AG04450 (cell line): ENCODE measurements at regions not wholly inside any gene's neighbourhood (a gene's known extent, or its start where the extent isn't known, plus 50 kb on each side); places are given as distances from the start of the nearest gene placed in this dataset.

ENCODE experiments used
- CTCF ChIA-PET: fragments of 300-600, 350-600 bp; formaldehyde crosslinking; extraction: SDS; loops from one replicate; lab custom pipeline; 2022; ENCODE audit warnings: antibody characterized with exemption, inconsistent platforms; lab: Charles Lee
- POLR2A ChIA-PET: fragments of 350-600 bp; formaldehyde crosslinking; extraction: SDS; loops from one replicate; lab custom pipeline; 2021; ENCODE audit warnings: antibody characterized with exemption, inconsistent platforms; lab: Yijun Ruan, JAX
- DNase-seq: peaks from one replicate; pipeline ENCODE4 v3.0.0-alpha.2; 2011; ENCODE audit warnings: low read depth, low spot score
- H3K27ac ChIP-seq: one replicate; pipeline ENCODE4 v1.5.1; 2012; ENCODE audit warnings: low read depth, low read length, control low read depth
- H3K27me3 ChIP-seq: one replicate; pipeline ENCODE4 v1.6.0; 2012; ENCODE audit warnings: low read length; ENCODE audit not compliant: control insufficient read depth, insufficient read depth
- H3K4me3 ChIP-seq: 2 replicates; pipeline ENCODE4 v1.5.1; 2011; ENCODE audit warnings: mild to moderate bottlenecking, low read depth, low read length, control low read depth
- H3K9me3 ChIP-seq: 2 replicates; pipeline ENCODE4 v1.5.1; 2012; ENCODE audit warnings: low read length; ENCODE audit not compliant: control insufficient read depth, insufficient read depth
- TF ChIP-seq, protein P1 (sequence below): IDR thresholded peaks from 2 replicates; pipeline ENCODE4 v1.5.1; 2011; ENCODE audit warnings: low read depth, low read length, control low read depth, inconsistent platforms

DNA sequence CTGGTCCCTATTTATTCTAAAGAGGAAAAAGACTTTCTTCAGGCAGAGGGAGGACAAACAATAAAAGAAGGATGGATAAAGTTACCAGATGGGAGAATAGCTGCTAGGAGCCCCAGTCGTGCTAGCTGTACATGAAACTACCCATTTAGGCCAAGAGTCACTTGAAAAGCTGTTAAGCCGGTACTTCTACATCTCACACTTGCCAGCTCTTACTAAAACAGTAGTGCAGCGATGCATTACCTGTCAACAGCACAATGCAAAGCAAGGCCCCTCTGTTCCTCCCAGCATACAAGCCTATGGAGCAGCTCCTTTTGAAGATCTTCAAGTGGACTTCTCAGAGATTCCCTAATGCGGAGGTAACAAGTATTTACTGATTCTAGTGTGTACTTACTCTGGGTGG, 1138.8 kb downstream of the ARAP2 start:
- Histone ChIP-seq H3K27ac (no peak overlapping the region), H3K4me3 (no peak overlapping the region), H3K9me3 (peaks cover 40% of the 10 kb centered on the region), H3K27me3 (no peaks in the 10 kb centered on the region)
- CTCF ChIA-PET: no interaction called here
- DNase-seq: no peak
- TF ChIP-seq, protein P1, sequence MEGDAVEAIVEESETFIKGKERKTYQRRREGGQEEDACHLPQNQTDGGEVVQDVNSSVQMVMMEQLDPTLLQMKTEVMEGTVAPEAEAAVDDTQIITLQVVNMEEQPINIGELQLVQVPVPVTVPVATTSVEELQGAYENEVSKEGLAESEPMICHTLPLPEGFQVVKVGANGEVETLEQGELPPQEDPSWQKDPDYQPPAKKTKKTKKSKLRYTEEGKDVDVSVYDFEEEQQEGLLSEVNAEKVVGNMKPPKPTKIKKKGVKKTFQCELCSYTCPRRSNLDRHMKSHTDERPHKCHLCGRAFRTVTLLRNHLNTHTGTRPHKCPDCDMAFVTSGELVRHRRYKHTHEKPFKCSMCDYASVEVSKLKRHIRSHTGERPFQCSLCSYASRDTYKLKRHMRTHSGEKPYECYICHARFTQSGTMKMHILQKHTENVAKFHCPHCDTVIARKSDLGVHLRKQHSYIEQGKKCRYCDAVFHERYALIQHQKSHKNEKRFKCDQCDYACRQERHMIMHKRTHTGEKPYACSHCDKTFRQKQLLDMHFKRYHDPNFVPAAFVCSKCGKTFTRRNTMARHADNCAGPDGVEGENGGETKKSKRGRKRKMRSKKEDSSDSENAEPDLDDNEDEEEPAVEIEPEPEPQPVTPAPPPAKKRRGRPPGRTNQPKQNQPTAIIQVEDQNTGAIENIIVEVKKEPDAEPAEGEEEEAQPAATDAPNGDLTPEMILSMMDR: no peak
- POLR2A ChIA-PET: no interaction called here

DNA sequence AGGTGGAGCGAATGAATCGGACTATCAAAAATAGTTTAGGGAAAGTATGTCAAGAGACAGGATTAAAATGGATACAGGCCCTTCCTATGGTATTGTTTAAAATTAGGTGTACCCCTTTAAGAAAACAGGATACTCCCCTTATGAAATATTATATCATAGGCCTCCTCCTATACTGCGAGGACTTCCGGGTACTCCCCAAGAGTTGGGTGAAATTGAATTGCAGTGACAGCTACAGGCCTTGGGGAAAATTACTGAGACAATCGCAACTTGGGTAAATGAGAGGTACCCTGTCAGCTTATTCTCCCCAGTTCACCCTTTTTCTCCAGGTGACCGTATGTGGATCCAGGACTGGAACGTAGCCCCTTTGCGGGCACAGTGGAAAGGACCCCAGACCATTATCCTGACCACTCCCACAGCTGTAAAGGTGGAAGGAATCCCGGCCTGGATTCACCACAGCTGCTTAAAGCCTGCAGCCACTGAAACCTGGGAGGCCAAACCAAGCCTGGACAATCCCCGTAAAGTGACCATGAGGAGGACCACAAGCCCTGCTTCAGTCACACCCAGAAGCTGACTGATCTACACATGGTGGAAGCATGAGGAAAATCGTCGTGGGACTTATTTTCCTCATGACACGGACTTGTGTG, 1138.1 kb downstream of the ARAP2 start:
- no peak overlapping the region for H3K4me3 ChIP-seq
- no peak for DNase-seq
- H3K9me3 ChIP-seq: peaks cover 34% of the 10 kb centered on the region
- no peak overlapping the region for H3K27ac ChIP-seq
- ChIA-PET POLR2A (no interaction called here), CTCF (no interaction called here)
- TF ChIP-seq, protein P1: no peak
- no peaks in the 10 kb centered on the region for H3K27me3 ChIP-seq

- Histone ChIP-seq H3K27me3 (no peaks in the 10 kb centered on the region), H3K4me3 (no peak overlapping the region), H3K27ac (no peak overlapping the region), H3K9me3 (peaks cover 3% of the 10 kb centered on the region; the same call in 1 of the 2 replicates)
- no peak for DNase-seq
- ChIA-PET POLR2A (no interaction called here), CTCF (no interaction called here)
- TF ChIP-seq, protein P1: no peak
These were observed 1120.2 kb downstream of the ARAP2 start for GRCh38 chr4:35124106-35124505.

DNA sequence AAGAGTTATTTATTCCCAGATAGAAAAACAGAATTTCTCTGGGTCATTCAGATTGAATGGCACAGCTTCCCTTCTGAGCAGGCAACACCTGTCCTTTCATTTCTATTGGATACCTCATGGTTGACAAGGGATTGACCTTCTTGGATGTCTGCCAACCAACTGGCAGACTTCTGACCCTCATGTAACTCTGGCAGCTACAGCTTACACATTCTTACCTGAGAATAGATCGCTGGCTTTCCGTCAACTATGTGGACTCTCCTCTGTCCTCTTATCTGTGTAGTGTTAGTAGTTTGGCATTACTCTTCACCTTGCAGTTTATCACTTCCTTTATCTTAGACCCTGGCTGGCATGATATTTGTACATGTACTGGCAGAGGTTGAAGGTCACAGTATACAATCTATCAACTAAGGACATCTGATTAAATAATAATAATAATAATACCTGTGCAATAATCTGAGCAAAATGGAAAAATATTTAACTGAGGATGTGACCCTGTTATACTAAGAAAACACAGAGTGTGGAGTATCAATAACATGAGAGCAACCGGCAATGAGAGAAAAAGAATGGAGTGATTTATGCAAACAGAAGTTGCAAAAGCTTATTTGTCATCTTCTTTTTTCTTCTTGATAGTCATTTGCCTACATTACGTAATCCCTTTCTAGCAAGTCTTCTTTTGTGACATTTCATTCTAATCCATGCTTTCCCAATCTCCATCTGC, 1118.2 kb downstream of the ARAP2 start:
- Histone ChIP-seq H3K27ac (no peak overlapping the region), H3K27me3 (no peaks in the 10 kb centered on the region), H3K9me3 (peaks cover 7% of the 10 kb centered on the region), H3K4me3 (no peak overlapping the region)
- TF ChIP-seq, protein P1: no peak
- ChIA-PET CTCF (no interaction called here), POLR2A (no interaction called here)
- no peak for DNase-seq

DNA sequence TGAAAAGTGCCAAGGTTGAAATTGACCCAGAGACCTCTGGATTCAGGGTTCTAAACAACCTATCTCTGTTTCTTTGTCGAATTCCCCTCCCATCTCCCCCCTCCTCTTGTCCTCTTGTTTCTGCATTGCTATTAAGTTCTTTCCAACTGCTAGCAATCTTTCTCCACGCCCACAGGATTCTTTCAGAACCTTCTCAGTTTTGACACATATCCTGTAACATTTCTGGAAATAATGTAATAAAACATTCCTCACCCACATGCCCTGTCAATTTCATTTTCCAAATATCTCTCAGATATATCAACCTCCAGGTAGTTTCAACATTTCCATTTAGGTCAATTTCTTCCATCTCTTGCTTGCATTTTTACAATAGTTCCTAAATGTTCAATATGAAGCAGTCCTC, 1105.9 kb downstream of the ARAP2 start:
- ChIA-PET CTCF (no interaction called here), POLR2A (no interaction called here)
- TF ChIP-seq, protein P1: no peak
- no peak for DNase-seq
- H3K27me3 ChIP-seq: no peaks in the 10 kb centered on the region
- H3K9me3 ChIP-seq: peaks cover 16% of the 10 kb centered on the region; the same call in 1 of the 2 replicates
- H3K27ac ChIP-seq: no peak overlapping the region
- no peak overlapping the region for H3K4me3 ChIP-seq
